ENCODE measurements at regions not wholly inside any gene's neighbourhood (a gene's known extent, or its start where the extent isn't known, plus 50 kb on each side); places are given as distances from the start of the nearest gene placed in this dataset.
A peak's percentile ranks its signal among the peaks of the same experiment; 100 is the strongest.

GRCh38 chr7:98753989-98754479 lies 115.8 kb downstream of the TMEM130 start:
- H2AK5ac ChIP-seq (ENCODE audit: insufficient read length, low read length) = no peak overlapping the region
- no peak overlapping the region for H3K9ac ChIP-seq (ENCODE audit: extremely low read depth, insufficient read length, low read length)
- H4K8ac ChIP-seq (replicated peaks; ENCODE audit: insufficient read length, low read depth, low read length) = no peak overlapping the region
- H4K91ac ChIP-seq (ENCODE audit: insufficient read length, low read depth, low read length) = no peak overlapping the region
- H2BK12ac ChIP-seq (ENCODE audit: insufficient read length, low read depth, low read length) = no peak overlapping the region
- H3K18ac ChIP-seq (ENCODE audit: insufficient read length, low read depth, low read length) = no peak overlapping the region
- no peak overlapping the region for H3K27ac ChIP-seq (ENCODE audit: insufficient read length, low read depth, low read length)
- Mint-ChIP-seq H3K27me3 (ENCODE audit: low read depth) (peaks cover 10% of the 10 kb centered on the region), H3K9me3 (no peaks in the 10 kb centered on the region), H3K36me3 (ENCODE audit: insufficient read depth in 1 of 3, low read depth in 3 of 3) (no peaks in the 10 kb centered on the region), H3K4me1 (peaks cover 2 to 12% of the 10 kb centered on the region in 2 experiments; a peak in 3 of 4 replicates), H3K4me3 (no peak overlapping the region), H3K27ac (no peak overlapping the region)
- no peak overlapping the region for H2BK20ac ChIP-seq (ENCODE audit: low read depth, low read length, poor library complexity, severe bottlenecking)
- H3K79me2 ChIP-seq (ENCODE audit: insufficient read depth, low read length) = no peaks in the 10 kb centered on the region
- WGBS (ENCODE audit: extremely low coverage, insufficient read length, low lambda C conversion rate) = no CpG with 5 or more reads among the region's 6 CpGs
- no peak overlapping the region for H3K4ac ChIP-seq (ENCODE audit: low read depth, low read length)
- no peak overlapping the region for H2BK120ac ChIP-seq (ENCODE audit: low read depth, low read length, poor library complexity, severe bottlenecking)
- H3K23ac ChIP-seq (ENCODE audit: insufficient read length, low read depth, low read length) = no peak overlapping the region
- no peak for TF ChIP-seq CTCF (conservative IDR thresholded peaks at IDR 0.05)
- H3K9me3 ChIP-seq (ENCODE audit: control insufficient read depth, low read depth, low read length) = no peaks in the 10 kb centered on the region
- no peak overlapping the region for H4K5ac ChIP-seq (ENCODE audit: insufficient read length, low read depth, low read length)
- no peaks in the 10 kb centered on the region for H3K4me1 ChIP-seq (ENCODE audit: insufficient read depth, low read length)
- peak; percentile 82 for DNase-seq
- no peak overlapping the region for H3T11ph ChIP-seq (ENCODE audit: low read length)
- no peak overlapping the region for H2BK15ac ChIP-seq (ENCODE audit: low read depth, low read length)
- no peak overlapping the region for H3K56ac ChIP-seq (ENCODE audit: insufficient read length, low read depth, low read length)
- no peaks in the 10 kb centered on the region for H3K23me2 ChIP-seq (ENCODE audit: insufficient read length, low read depth, low read length, poor library complexity, severe bottlenecking)
- no peak overlapping the region for H3K4me2 ChIP-seq (ENCODE audit: insufficient read depth, insufficient read length, low read length)
- no peaks in the 10 kb centered on the region for H3K79me1 ChIP-seq (ENCODE audit: insufficient read depth, low read depth, low read length, poor library complexity, severe bottlenecking)
- no peaks in the 10 kb centered on the region for H3K27me3 ChIP-seq (ENCODE audit: insufficient read depth, low read length)
- H2AFZ ChIP-seq (ENCODE audit: low read length) = no peak overlapping the region
- H4K20me1 ChIP-seq (ENCODE audit: control insufficient read depth, insufficient read depth, insufficient read length) = no peaks in the 10 kb centered on the region
- no peak overlapping the region for H2BK5ac ChIP-seq (ENCODE audit: insufficient read length, low read length)
- no peak overlapping the region for H3K14ac ChIP-seq (ENCODE audit: insufficient read depth, low read length)

All from H9 (cell line).